ENCODE measurements at regions not wholly inside any gene's neighbourhood (a gene's known extent, or its start where the extent isn't known, plus 50 kb on each side); places are given as distances from the start of the nearest gene placed in this dataset.

DNA sequence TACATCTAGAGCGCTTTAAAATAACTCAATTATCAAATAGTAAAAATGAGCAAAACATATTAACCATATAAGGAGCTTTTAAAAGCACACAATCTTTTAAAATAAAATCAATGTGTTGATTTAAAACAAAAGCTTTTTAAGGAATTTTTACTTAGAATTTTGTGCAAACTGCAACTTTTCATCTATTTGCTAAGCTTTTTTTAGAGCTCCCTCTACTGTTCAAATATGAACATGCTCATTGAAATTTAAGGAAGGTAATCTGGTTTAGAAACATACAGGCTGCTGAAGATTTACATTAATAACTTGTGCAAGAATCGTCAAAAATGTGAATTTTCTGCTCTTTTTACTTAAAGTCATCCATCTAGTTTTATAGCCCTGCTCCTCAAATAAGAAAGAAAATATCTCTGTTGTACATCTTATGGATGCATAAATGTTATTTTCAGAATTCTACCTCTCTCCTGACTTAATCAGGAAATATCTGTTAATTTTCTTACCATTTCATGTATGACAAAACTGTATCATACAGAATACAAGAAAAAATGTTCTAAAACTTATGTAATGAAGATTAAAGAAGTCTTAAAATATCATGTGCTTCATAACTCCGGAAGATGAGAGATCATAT, 469.4 kb upstream of the ROBO2 start:
- DNase-seq (ENCODE audit: low read depth) = no peak
- TF ChIP-seq CTCF (IDR thresholded peaks at IDR 0.05; ENCODE audit: control insufficient read depth, insufficient read depth, low read depth, low read length, missing control alignments) = peak; percentile 47

DNA sequence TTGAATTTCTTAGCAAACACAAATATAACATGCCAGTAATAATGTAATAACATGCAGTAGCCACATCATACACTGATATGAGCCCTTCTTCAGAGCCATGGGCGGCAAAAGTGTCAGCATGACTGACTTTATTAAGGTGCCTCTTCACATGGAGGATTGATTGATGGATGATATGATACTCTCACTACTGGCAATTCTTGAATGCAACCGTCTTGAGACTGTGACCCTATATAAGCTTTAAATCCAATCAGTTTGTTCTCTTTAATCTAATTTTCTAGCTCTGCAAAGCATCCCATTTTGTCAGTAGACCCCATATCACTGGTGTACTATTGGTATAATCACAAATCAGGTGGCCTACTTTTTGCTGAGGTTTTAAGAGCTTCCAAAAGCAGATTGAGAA, 463.7 kb upstream of the ROBO2 start:
- no peak overlapping the region for H3K4me3 ChIP-seq (ENCODE audit: control insufficient read depth, low read depth, low read length)
- TF ChIP-seq CTCF (IDR thresholded peaks at IDR 0.05; ENCODE audit: control insufficient read depth, insufficient read depth, low read depth, low read length, missing control alignments) = no peak
- DNase-seq (ENCODE audit: low read depth) = no peak

More for the DNA sequence above, 469.4 kb upstream of the ROBO2 start:
- H3K4me3 ChIP-seq (ENCODE audit: control insufficient read depth, low read depth, low read length) = no peak overlapping the region

DNA sequence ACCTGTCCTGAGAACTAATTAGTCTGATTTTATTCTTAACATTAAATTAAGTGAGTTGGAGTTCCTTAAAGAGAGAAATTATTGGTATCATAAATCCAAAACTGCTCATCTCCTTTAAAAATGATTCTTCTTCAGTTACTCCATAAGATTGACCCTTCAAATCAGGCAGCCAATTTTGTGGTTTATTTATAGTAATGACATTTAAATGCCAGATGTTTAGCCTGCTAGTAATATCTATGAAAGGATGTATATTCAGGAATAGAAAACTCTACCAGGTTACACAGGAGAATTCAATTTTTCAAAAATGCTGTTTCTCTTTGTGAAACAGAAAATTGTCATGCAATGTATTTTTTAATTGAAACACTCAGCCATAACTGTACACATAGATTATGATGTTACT, 457.8 kb upstream of the ROBO2 start:
- no peak overlapping the region for H3K4me3 ChIP-seq (ENCODE audit: control insufficient read depth, low read depth, low read length)
- no peak for TF ChIP-seq CTCF (IDR thresholded peaks at IDR 0.05; ENCODE audit: control insufficient read depth, insufficient read depth, low read depth, low read length, missing control alignments)
- no peak for DNase-seq (ENCODE audit: low read depth)

- no peak overlapping the region for H3K4me3 ChIP-seq (ENCODE audit: control insufficient read depth, low read depth, low read length)
- no peak for DNase-seq (ENCODE audit: low read depth)
- TF ChIP-seq CTCF (IDR thresholded peaks at IDR 0.05; ENCODE audit: control insufficient read depth, insufficient read depth, low read depth, low read length, missing control alignments) = no peak
Measured at GRCh38 chr3:76582632-76583378, 457.1 kb upstream of the ROBO2 start.

DNA sequence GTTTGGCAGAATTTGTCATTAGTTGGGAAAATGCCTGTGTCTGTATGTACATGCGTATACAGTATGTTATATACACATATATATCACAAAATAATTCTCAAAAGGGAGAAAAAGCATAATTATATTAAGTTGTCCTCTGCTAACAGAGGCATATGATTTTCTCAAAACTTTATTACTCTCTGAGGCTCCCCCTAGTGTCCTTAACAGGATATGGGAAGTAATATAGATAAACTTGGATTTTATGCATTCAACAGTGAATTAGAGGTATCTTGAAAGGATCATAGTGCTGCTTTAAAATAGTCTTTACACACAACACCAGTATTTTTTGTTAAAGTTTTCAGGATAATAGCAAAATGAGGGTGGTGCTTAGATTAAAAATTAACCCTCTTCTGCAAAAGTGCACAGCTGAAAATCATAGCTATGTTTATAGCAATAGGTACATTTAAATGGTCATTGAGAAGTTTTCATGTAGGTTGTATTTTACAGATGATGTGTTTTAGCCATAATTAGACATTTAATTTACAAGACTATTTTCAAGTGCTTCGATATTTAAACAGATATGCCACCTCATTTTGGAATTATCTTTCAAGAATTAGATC, 454.0 kb upstream of the ROBO2 start:
- peak; percentile 58 for TF ChIP-seq CTCF (IDR thresholded peaks at IDR 0.05; ENCODE audit: control insufficient read depth, insufficient read depth, low read depth, low read length, missing control alignments)
- no peak overlapping the region for H3K4me3 ChIP-seq (ENCODE audit: control insufficient read depth, low read depth, low read length)
- DNase-seq (ENCODE audit: low read depth) = no peak

DNA sequence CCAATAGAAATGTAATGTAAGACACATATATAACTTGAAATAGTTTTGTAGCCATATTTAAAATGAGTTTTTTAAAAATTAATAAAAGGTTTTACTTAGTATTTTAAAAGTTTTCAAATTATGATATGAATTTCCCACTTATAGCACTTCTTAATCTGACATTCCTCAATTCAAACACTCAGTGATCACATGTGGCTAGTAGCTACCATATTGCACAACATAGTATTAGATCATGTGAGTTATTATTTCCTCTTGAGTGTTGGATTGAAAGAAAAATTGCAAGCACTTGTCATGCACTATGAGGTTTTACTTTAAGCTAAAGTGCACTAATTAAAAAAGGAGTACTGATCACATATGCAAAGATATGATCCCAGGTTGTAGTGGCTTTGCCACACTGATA, 453.4 kb upstream of the ROBO2 start:
- no peak overlapping the region for H3K4me3 ChIP-seq (ENCODE audit: control insufficient read depth, low read depth, low read length)
- TF ChIP-seq CTCF (IDR thresholded peaks at IDR 0.05; ENCODE audit: control insufficient read depth, insufficient read depth, low read depth, low read length, missing control alignments) = no peak
- no peak for DNase-seq (ENCODE audit: low read depth)
